Pancreas (tissue), 10 donors: ENCODE measurements at regions not wholly inside any gene's neighbourhood (a gene's known extent, or its start where the extent isn't known, plus 50 kb on each side); places are given as distances from the start of the nearest gene placed in this dataset.
A peak's percentile ranks its signal among the peaks of the same experiment; 100 is the strongest.

Source experiments
- ATAC-seq, 4 donors: fragments of 200-7000 bp; cut with Tn5 transposase; one replicate each; pipeline versions ENCODE4 v1.8.0 to v1.9.1; 2020; ENCODE audit warnings: mild to moderate bottlenecking in 4 of 4, moderate library complexity in 4 of 4
- DNase-seq, 6 donors: peaks; one replicate each; pipeline ENCODE4 v3.0.0-alpha.2; 2020
- FAIRE-seq: peaks from 2 replicates; lab custom pipeline; 2012; peaks lifted over from hg19 to GRCh38; lab: Jason Lieb, UNC
- H3K27ac ChIP-seq, 4 donors: fragments of 200-600 bp; sonication (generic); 1 replicate in 3 of 4; 2 replicates in 1 of 4; pipeline versions ENCODE4 v1.5.0 to v1.8.0; 2020
- H3K27me3 ChIP-seq, 4 donors: fragments of 200-600 bp; one replicate each; pipeline ENCODE4 v1.8.0; 2021
- H3K36me3 ChIP-seq, 3 donors: fragments of 200-600 bp; sonication (generic) in 1 of 3; one replicate each; pipeline versions ENCODE4 v1.5.0 to v1.8.0; 2020 to 2021
- H3K4me1 ChIP-seq, 3 donors: fragments of 200-600 bp; one replicate each; pipeline ENCODE4 v1.8.0; 2021
- H3K4me3 ChIP-seq, 4 donors: fragments of 200-600 bp; sonication (generic) in 2 of 4; one replicate each; pipeline versions ENCODE4 v1.5.0 to v1.8.0; 2020 to 2021
- H3K9me3 ChIP-seq, 4 donors: fragments of 200-600 bp; one replicate each; pipeline ENCODE4 v1.8.0; 2021
- CTCF ChIP-seq, 4 donors: fragments of 200-600 bp; sonication (generic) in 3 of 4; IDR thresholded peaks; one replicate each; pipeline versions ENCODE4 v1.5.0 to v1.8.0; 2021; ENCODE audit warnings: antibody characterized with exemption in 4 of 4
- WGBS, 2 donors: extraction: QIAGEN DNeasy Blood & Tissue Kit; methylation state at CpG; one replicate each; pipeline ENCODE4 v1.1.7; 2013; 5-methylcytosine and 5-hydroxymethylcytosine counted together
- intact Hi-C, 3 donors: fragments of 100-400 bp; cut with DNase I; formaldehyde crosslinking; loops; one replicate each; pipeline versions ENCODE4 v1.11.1 to v1.14.2; 2022
- donor health status: healthy with polysubstance abuse.
- donor health status: DM: no; HTN: no; CAD: no; lungs with moderate emphysema.
- donor health status: DM: no; HTN: no; CAD: no.
- donor health status: control.
- donor health status: control.
- donor health status: Bipolar disorder and iron deficiency.
- donor health status: DM: yes; HTN: yes; CAD: no.
- donor health status: DM: no; HTN: no; CAD: no.
- donor health status: DM: no; HTN: no; CAD: no.
- donor health status: DM: yes; HTN: yes; CAD: no.

DNA sequence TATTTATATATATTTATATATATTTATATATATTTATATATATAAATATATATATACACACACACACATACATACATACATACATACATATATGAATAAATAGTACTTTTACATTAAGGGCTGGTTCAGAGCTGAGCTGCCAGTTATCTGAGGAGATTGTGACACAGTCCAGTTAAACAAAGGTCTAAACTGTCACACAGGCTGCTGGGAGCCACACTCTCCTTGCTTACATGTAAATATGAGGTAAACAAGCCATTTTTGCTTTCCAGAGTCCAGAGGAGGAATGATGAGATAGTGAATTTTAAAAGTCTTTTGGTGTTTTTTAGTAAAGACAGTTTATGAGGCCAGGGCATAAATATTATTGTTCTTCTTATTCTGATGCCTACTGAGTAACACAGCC is 377.5 kb upstream of the PIK3C3 start:
- H3K27me3 ChIP-seq = no peaks in the 10 kb centered on the region
- H3K4me3 ChIP-seq = no peak overlapping the region
- no peak overlapping the region for H3K27ac ChIP-seq
- FAIRE-seq = no peak
- DNase-seq = no peak
- TF ChIP-seq CTCF (IDR thresholded peaks at IDR 0.05) = no peak
- no peaks in the 10 kb centered on the region for H3K36me3 ChIP-seq
- H3K9me3 ChIP-seq = no peaks in the 10 kb centered on the region
- intact Hi-C loops = no loop called here
- no peaks in the 10 kb centered on the region for H3K4me1 ChIP-seq
- ATAC-seq = no peak

DNA sequence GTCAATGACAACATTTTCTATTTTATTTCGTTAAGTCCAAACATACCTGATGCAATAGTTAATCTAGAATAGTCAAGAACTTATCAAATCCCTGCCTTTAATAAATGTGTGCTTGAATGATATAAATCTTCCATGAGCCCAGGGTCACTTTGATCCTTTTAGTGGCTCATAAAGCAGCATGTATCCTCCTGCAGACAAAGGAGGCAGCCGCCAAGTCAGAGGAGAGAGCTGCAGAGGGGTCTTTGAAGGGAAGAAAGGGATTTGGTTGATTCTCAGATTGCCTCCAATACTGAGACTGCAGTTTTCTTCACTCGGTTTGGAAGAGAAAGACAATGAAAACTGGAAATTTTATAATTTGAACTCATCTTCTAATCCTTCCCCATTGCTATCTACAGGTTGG is 378.4 kb upstream of the PIK3C3 start:
- H3K27me3 ChIP-seq = no peaks in the 10 kb centered on the region
- ATAC-seq (no peak), FAIRE-seq (no peak), DNase-seq (no peak)
- intact Hi-C loops = no loop called here
- H3K27ac ChIP-seq = no peak overlapping the region
- H3K36me3 ChIP-seq = no peaks in the 10 kb centered on the region
- TF ChIP-seq CTCF (IDR thresholded peaks at IDR 0.05) = no peak
- no peaks in the 10 kb centered on the region for H3K4me1 ChIP-seq
- 48 to 60% methylated on average over 3 of the region's 3 CpGs for WGBS, 2 donors
- H3K9me3 ChIP-seq = no peaks in the 10 kb centered on the region
- no peak overlapping the region for H3K4me3 ChIP-seq

GRCh38 chr18:41569867-41570266 is 385.2 kb upstream of the PIK3C3 start:
- Histone ChIP-seq H3K27me3 (no peaks in the 10 kb centered on the region), H3K9me3 (no peaks in the 10 kb centered on the region), H3K4me3 (no peak overlapping the region), H3K27ac (no peak overlapping the region), H3K36me3 (no peaks in the 10 kb centered on the region), H3K4me1 (no peaks in the 10 kb centered on the region)
- FAIRE-seq (no peak), ATAC-seq (no peak), DNase-seq (no peak)
- intact Hi-C loops = no loop called here
- 34 to 57% methylated on average over 1 of the region's 1 CpG for WGBS, 2 donors
- TF ChIP-seq CTCF (IDR thresholded peaks at IDR 0.05) = no peak

- H3K4me1 ChIP-seq = no peaks in the 10 kb centered on the region
- H3K27ac ChIP-seq = no peak overlapping the region
- intact Hi-C loops = no loop called here
- no peaks in the 10 kb centered on the region for H3K36me3 ChIP-seq
- H3K4me3 ChIP-seq = no peak overlapping the region
- WGBS, 2 donors = 50 to 62% methylated on average over 2 of the region's 2 CpGs
- TF ChIP-seq CTCF (IDR thresholded peaks at IDR 0.05) = no peak
- H3K27me3 ChIP-seq = no peaks in the 10 kb centered on the region
- FAIRE-seq (no peak), ATAC-seq (no peak), DNase-seq (no peak)
- no peaks in the 10 kb centered on the region for H3K9me3 ChIP-seq
These were observed 393.1 kb upstream of the PIK3C3 start for GRCh38 chr18:41561961-41562360.

- ATAC-seq = peak in 1 of 4 donors; percentile 8
- Histone ChIP-seq H3K4me1 (no peaks in the 10 kb centered on the region), H3K9me3 (no peaks in the 10 kb centered on the region), H3K4me3 (no peak overlapping the region), H3K36me3 (no peaks in the 10 kb centered on the region), H3K27ac (no peak overlapping the region), H3K27me3 (no peaks in the 10 kb centered on the region)
- intact Hi-C loops = no loop called here
- FAIRE-seq = no peak
- no peak for TF ChIP-seq CTCF (IDR thresholded peaks at IDR 0.05)
- 3 to 8% methylated on average over 1 of the region's 1 CpG for WGBS, 2 donors
- DNase-seq = no peak
These were observed 396.3 kb upstream of the PIK3C3 start for GRCh38 chr18:41558715-41559114.
